K562 (cell line): ENCODE measurements at regions not wholly inside any gene's neighbourhood (a gene's known extent, or its start where the extent isn't known, plus 50 kb on each side); places are given as distances from the start of the nearest gene placed in this dataset.

Source experiments
- CTCF ChIP-seq, 3 experiments: IDR thresholded peaks in 2 of 3; conservative IDR thresholded peaks in 1 of 3; 2 replicates each; pipeline ENCODE4 v1.5.1; 2011 to 2012; ENCODE audit warnings: low read length in 3 of 3, mild to moderate bottlenecking in 3 of 3, control low read depth in 2 of 3, improper control_type of control experiment in 1 of 3, inconsistent platforms in 1 of 3, low read depth in 1 of 3, mixed read lengths in 1 of 3, moderate library complexity in 1 of 3; ENCODE audit not compliant: insufficient read depth in 2 of 3
- EZH2 ChIP-seq: IDR thresholded peaks from 2 replicates; pipeline ENCODE4 v1.6.1; 2012; ENCODE audit warnings: low read depth, mild to moderate bottlenecking, inconsistent platforms, low read length, borderline replicate concordance
- MYBL2 ChIP-seq, 2 experiments: fragments of 450-650 bp in 1 of 2; sonication (generic) in 1 of 2; formaldehyde crosslinking in 1 of 2; IDR thresholded peaks; 2 replicates each; pipeline versions ENCODE4 v1.6.1 to v1.8.1; 2017 to 2022; ENCODE audit warnings: borderline replicate concordance in 1 of 2, inconsistent platforms in 1 of 2, low read depth in 1 of 2, mild to moderate bottlenecking in 1 of 2, missing genetic modification reagents in 1 of 2, moderate library complexity in 1 of 2
- NFIC ChIP-seq: fragments of 450-650 bp; IDR thresholded peaks from 2 replicates; pipeline ENCODE4 v1.6.1; 2017; ENCODE audit warnings: mild to moderate bottlenecking, inconsistent platforms
- POLR2A ChIP-seq: fragments of 450-650 bp; conservative IDR thresholded peaks from 2 replicates; pipeline ENCODE4 v1.6.1; 2016
- REST ChIP-seq, 2 experiments: fragments of 450-650 bp; formaldehyde crosslinking in 1 of 2; IDR thresholded peaks; 2 replicates each; pipeline versions ENCODE4 v1.4.0 to v1.6.1; 2014 to 2020; ENCODE audit warnings: mild to moderate bottlenecking in 2 of 2, borderline replicate concordance in 1 of 2, low read depth in 1 of 2
- SIX5 ChIP-seq, 2 experiments: IDR thresholded peaks; 2 replicates each; pipeline ENCODE4 v1.6.1; 2011; ENCODE audit warnings: low read length in 2 of 2, borderline replicate concordance in 1 of 2, low read depth in 1 of 2, mild to moderate bottlenecking in 1 of 2, moderate library complexity in 1 of 2; ENCODE audit not compliant: insufficient read depth in 1 of 2
- STAT5B ChIP-seq: fragments of 250-450 bp; sonication (Bioruptor Pico); IDR thresholded peaks from 2 replicates; pipeline ENCODE4 v1.8.0; 2021; ENCODE audit warnings: mild to moderate bottlenecking, inconsistent platforms
- ZC3H4 ChIP-seq: sonication (generic); formaldehyde crosslinking; IDR thresholded peaks from 2 replicates; pipeline ENCODE4 v1.9.0; 2021; ENCODE audit warnings: missing genetic modification reagents, borderline replicate concordance
- ZNF274 ChIP-seq: IDR thresholded peaks from 2 replicates; pipeline ENCODE4 v1.6.1; 2011; ENCODE audit warnings: low read depth, mild to moderate bottlenecking, low read length, moderate library complexity, borderline replicate concordance
- ZNF780A ChIP-seq: fragments of 250-450 bp; sonication (Bioruptor Pico); IDR thresholded peaks from 2 replicates; pipeline ENCODE4 v1.5.0; 2021; ENCODE audit warnings: mild to moderate bottlenecking

GRCh38 chr18:45241982-45242565 is 373.2 kb upstream of the SLC14A2 start:
- TF ChIP-seq CTCF (IDR thresholded peaks at IDR 0.05 in 2 of 3, conservative IDR thresholded peaks at IDR 0.05 in 1 of 3; ENCODE audit: insufficient read depth in 2 of 3, low read depth in 1 of 3, low read length in 3 of 3) (no peak), STAT5B (CRISPR knock-in tag) (no peak), MYBL2 (IDR thresholded peaks at IDR 0.05; ENCODE audit: low read depth) (no peak), MYBL2 (CRISPR knock-in tag; IDR thresholded peaks at IDR 0.05; ENCODE audit: borderline replicate concordance) (no peak), EZH2 (no peak), SIX5 (IDR thresholded peaks at IDR 0.05; ENCODE audit: borderline replicate concordance in 1 of 2, insufficient read depth in 1 of 2, low read depth in 1 of 2, low read length in 2 of 2) (no peak), REST (IDR thresholded peaks at IDR 0.05; ENCODE audit: borderline replicate concordance) (no peak), REST (CRISPR knock-in tag; IDR thresholded peaks at IDR 0.05; ENCODE audit: low read depth) (no peak), POLR2A (no peak), NFIC (no peak), ZNF274 (no peak), ZNF780A (CRISPR knock-in tag) (no peak), ZC3H4 (CRISPR knock-in tag) (no peak)
